ENCODE measurements at regions not wholly inside any gene's neighbourhood (a gene's known extent, or its start where the extent isn't known, plus 50 kb on each side); places are given as distances from the start of the nearest gene placed in this dataset.

DNA sequence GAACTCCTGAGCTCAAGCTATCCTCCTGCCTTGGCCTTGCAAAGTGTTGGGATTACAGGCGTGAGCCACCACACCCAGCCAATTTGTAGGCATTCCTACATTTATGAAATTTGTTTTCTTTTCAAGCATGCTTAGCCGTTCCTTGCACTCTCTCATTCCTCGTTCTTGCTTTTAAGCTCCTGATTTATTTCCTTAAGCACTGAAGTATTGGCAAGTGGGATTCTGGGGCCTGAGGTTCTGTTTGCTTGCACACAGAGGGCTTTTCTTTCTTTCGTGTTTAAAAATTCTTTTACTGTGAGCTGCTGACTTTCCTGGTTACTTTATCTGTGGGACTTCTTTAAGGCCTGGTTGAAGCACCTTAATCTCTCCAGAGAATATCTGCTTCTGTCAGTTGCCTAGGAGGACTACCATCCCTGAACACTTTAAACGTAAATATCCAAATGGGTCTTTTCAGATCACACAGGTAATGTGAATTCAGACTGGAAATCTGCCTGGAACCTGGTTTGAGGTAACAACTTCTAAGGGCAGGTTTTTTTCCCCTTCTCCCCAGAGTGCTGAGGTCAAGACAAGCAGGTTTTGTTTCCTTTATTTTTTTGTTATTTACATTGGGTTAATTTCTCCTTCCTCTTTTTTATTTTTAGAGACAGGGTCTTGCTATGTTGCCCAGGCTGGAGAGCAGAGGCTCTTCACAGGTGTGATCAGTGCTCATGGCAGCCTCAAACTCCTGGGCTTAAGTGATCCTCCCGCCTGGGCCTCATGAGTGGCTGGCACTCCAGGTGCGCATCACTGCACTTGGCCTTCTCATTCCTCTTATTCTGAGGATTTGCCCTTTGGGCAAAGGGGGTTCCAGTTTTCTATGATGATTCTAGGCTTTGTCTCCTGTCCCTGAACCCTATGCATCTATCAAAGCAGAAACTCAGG is 102.9 kb downstream of the PFKFB3 start:
- no peak for DNase-seq

DNA sequence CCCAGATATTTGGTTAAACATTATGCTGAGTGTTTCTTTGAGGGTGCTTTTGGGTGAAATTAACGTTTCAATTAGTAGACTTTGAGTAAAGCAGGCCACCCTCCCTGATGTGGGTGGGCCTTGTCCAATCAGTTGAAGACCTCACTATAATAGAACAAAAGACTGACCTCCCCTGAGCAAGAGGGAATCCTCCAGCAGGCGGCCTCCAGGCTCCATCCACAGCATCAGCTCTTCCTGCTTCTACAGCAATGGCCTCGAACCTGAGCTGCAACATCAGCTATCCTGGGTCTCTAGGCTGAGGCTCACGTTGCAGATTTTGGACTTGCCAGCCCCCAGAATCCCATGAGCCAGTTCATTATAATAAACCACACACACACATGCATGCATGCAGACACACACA is 104.2 kb downstream of the PFKFB3 start:
- no peak for DNase-seq

DNA sequence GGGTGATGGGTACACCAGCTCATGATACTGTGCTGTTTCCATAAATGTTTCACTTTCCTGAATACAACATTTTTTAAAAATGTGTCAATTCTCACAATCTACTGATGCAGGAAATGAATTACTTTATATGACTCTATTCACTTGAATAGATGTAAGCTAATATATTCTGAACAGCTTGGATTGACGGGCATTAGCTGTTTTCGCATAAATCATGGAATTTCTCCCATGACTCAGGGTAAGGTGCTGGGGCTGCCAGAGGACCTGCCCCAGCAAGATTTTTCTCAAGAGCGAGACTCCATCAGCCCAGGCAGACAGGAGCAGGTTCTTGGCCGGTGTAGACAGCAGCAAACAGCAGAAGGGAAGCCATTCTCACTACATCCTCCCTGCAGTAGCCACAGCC is 107.1 kb downstream of the PFKFB3 start:
- no peak for DNase-seq

DNA sequence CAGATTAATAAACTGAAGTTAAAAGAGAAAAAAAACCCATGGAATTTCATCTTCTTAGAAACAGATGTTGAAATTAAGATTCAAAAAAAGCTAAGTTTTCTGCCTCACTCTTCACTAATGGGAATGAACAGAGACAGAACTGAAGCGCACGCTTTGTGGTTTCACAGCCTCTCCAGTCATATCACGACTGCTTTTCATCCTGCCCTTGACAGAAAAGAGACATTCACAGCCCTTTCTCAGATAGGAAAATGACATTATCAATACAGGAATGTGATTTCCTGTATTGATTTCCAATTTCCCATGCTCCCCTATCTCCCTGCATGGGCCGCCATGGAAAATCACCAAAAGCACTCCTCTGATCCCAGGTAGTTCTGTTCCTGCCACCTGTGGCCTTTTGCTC is 108.2 kb downstream of the PFKFB3 start:
- DNase-seq, result no peak

DNA sequence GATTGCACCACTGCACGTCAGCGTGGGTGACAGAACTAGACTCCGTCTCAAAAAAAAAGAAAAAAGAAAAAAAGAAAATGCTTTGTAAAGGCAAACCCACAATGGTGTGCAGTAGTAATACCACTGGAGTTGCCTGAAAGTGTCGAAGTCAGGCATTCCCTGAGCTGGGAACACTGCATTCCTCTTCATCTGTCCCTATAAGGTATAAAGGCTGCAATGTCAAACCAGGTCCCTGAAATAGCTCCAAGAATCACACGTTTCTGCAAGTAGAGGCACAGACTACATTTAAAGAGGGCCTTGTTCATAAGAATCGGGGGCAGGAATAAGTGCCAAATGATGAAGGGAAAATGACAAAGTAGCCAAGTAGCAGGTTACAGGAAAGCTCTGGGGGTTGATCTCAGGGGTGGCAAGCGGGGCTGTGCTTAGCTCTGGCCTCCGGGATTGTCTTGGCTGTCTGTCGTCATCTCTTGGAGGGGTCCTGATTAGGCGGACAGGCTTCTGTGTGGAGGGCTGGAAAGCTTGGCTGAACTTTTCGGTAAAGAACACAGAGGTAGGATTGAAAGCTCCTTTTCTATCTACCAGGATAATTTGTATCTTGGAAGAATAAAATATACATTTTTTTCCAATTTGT is 109.1 kb downstream of the PFKFB3 start:
- no peak for DNase-seq

DNA sequence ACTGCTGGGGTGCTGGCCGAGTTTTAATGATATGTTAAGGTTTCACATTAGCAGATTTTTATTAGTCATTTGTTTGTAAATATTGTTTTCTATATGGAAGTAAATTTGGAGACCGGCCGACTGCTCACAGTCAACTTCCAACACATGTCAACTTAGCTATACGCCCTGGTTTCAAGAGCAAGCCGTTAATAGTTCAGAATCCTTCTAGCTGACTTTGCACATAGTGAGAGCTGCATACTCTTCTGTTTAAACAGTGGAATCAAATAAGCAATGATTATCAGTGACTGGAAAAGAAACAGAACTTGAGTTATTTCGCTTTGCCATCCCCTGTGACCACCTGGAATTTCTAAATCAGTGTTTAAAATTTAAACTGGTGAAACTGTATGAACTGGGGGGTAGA is 109.9 kb downstream of the PFKFB3 start:
- no peak for DNase-seq

DNA sequence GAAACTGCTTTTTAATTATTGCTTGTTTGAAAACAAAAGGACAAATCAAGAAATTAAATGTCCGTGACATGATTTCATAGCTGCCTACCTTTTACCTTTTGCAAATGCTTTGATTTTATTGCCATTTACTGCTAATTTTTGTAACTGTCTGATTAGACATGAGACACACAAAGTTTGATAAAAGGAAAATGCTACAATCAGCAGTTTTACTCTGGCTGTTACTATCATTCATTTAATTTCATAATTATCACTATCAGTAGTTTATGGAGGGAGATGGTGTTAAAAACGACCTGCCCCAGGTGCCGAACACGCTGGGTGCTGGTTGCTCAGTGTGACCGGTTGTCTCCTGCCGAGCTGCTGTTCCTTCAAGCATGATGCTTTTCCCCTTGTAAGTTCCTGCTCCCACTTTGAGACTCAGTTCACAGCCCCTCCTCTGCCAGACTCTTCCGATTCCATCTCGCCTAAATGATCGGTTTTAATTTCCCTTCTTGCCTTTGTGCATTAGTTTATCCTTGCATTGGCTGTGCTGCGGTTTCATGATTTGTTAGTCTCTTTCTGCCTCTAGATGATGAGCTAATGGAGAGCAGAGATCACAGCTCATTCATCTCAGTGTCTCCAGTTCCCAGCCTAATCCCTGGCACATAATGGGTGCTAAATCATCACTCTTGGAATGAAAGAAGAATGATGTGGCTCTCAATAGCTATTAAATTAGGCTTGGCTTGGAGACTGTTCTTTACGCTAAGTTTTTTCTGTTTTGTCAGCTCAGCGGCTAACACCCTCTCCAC is 110.6 kb downstream of the PFKFB3 start:
- peak; percentile 88 for DNase-seq

DNA sequence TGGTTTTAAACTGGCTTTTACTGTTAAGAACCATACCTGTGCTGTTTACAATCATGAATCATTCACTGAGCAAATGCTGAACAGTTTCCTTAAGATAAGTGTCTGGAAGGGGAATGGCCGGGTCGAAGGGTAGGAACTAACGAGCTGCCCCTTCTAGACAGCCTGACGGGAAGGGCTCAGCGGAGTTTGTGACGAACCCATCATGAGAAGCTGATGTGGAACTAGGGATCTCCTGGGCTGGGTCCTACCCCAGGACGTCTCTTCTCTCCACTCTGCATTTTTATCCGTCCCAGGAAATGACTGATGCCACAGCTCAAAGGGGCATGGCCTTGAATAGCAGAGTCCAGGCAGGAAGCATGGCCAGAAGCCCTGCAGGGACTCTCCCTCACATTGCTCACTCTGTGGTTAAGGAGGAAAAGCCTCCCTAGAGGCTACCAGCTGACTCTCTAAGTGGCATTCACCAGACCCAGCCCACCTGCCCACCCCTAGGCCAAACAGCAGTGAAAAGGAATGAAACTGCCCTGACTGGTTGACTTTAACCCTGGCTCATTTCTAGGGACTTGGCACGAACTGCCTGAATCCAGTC is 112.0 kb downstream of the PFKFB3 start:
- DNase-seq, result no peak

DNA sequence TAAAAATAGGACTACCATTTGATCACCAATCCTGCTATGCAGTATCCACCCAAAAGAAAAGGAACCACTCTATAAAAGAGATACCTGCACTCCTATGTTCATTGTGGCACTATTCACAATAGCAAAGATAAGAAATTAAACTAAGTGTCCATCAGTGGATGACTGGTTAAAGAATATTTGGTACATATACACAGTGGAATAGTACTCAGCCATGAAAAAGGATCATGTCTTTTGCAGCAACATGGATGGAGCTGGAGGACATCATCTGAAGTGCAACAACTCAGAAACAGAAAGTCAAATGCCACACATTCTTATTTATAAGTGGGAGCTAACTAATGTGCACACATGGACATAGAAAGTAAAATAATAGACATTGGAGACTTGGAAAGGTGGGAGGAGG is 116.4 kb downstream of the PFKFB3 start:
- no peak for DNase-seq

DNA sequence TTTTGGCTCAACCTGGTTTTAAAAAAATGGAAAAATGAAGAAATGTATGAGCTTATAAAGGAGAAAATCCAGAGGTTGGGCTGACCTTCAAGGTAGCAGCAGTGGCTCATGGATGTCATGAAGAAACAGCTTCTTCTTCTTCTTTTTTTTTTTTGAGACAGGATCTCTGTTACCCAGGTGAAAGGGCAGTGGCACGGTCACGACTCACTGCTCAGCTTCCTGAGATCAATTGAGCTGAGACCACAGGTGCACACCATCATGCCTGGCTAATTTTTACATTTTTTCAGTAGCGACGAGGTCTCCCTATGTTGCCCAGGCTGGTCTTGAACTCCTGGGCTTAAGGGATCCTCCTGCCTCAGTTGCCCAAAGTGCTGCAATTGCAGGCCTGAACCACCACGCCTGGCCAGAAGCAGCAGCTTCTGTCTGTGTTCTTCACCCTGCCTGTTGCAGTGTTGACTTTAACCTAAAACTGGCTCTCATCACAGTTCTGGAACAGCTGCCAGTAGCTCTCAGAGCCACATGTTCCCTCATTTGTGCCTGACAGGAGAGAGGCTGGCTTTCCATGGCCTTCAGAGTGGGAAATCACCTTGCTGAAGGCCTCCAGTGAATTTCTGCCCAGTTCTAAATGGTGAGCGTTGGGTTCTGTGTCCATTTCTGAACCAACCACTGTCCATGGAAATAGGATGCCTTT is 117.7 kb downstream of the PFKFB3 start:
- DNase-seq, result no peak

DNA sequence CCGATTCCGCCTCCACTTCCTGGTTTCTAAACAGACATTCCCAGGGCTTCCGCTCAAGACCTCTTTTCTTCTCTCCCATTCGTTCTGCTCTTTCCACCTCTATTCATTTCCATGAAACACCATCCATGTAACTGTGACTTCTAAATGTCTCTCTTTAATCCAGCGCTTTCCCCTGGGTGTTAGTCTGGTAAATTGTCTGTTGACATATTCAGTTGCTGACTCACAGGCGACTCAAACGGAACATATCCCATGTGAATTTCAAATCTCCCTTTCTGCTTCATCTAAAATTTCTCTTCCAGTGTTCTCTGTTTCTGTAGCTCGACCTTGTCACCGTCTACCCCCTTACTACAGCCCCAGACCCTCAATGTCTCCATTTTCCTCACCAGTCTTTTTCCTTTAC is 119.1 kb downstream of the PFKFB3 start:
- peak; percentile 78 for DNase-seq

DNA sequence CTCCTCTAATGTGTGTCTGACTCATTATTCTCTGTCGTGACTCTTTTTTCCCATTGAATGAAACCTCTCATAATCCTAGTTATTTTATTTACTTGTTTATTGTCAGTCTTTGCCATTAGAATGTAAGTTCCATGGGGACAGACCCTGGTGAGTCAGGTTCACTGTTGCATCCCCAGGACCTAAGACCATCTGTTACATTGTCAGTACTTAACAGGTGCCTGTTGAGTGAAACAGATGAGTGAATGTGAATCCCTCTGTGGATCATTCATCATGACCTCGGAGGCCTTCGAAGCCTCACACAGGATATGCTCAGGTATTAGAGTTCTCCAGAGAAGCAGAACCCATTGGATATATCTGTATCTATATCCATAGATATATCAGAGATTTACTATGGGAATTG is 120.1 kb downstream of the PFKFB3 start:
- no peak for DNase-seq

DNA sequence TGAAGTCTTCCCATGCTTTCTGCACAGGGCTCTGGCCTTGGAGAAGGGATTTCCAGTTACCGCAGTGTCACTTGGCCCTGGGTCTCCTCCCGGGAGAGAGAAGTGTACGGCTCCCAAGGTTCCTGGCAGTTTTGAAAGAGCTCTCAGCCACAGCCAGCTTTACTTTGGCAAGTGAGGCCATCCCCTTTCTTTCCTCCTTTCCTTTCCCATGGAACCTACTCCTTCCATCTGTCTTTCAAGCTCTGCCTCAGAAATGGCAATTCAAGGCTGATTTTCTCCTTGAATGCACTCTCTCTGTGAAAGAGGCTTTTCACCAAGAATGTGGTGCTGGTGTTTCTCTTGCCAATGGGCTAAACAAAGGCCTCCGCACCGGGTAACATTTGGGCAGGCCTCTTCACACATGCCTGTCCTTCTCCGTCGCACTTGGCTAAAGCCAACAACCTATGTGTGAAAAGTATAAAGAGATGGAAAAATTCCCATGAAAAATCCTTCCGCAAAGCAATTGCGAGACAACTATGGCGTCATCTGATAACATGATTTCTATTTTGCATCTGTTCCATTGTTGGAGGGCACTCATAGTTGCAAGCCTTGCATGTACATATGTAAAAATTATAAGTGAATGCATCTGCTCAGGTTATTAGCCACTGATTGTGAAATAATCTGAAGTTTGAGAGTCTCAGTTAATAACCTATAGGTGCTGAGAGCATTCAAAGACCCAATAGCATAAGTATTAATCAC is 125.4 kb downstream of the PFKFB3 start:
- no peak for DNase-seq

DNA sequence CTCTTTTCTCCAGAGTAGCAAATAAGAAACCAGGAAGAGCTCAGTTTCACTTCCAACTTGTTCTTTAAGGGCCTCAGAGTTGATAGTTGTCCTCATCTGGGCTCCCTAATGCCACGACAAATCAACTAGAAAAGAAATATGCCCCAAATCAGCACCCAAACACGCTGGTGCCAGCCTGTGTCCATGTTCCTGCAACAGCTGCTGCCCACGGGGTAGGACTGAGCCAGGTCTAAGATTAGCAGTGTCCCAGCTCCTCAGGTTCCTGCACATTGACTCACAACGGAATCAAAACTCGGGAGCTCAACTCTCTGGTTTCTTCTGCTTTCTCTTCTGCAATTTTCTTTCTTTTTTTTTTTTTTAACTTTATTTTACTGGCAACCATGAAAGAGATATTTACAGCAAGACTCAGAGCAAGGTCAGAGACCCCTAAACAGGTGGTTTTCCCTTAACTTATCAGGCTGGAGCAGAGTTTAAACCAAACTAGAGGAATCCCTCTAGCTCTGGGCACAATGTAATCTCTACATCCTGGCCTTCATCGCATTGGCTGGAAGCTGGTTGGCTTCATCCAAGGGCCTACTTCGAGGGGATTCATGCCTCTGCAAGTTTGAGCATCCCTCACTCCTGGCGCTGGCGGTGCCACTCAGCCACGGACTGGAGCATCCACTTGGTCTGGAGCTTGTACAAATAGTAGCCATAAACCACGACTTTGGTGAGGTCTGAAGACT is 126.1 kb downstream of the PFKFB3 start:
- DNase-seq, result no peak

DNA sequence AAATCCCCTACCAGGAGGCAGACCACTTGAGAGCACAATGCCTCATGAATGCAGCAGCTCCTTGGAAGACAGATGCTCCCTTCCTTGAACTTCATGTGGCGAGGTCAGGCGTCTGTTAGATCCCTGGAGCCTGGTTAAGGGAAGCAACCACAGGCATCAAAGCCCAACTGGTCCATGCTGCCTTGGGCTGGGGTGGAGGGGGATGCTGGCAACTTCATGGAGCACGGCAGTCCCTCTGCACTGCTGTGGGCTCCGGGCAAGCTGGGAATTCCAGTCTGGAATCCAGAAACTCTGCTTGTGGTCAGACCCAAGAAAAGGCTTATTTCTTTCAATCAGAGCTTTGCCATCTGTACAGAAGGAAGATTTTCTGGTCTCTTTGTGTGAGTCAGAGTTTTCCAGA is 130.4 kb downstream of the PFKFB3 start:
- DNase-seq, result no peak

DNA sequence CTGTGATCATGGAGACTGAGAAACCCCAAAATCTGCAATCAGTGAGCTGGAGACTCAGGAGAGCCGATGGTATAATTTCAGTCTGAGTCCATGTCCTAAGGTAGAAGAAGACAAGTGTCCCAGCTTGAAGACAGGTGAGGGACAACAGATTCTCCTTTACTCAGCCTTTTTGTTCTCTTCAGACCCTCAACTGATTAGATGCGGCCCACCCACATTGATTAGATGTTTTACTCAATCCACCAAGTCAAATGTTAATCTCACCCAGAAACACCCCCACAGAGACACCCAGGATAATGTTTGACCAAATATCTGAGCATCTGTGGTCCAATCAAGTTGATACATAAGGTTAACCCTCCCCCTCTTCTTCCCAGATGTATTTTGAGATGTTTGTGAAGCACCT is 131.2 kb downstream of the PFKFB3 start:
- no peak for DNase-seq

DNA sequence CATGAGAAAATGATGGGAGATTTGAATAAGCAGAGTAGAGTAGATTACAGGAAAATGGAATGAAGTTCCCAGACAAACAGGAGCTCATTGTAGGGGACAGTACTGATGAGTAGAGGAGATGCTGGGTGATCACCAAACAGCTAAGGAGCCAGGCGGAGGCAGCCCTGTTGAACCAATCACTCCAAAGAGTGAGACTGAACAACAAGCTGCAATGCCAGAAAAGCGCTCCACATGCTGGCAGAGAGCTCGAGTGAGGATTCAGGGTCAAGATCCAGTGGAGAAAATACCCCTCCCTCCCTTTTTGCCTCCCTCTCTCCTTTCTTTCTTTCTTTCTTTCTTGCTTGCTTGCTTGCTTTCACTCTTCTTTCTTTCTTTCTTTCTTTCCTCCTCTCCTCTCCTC is 133.3 kb downstream of the PFKFB3 start:
- DNase-seq, result no peak

DNA sequence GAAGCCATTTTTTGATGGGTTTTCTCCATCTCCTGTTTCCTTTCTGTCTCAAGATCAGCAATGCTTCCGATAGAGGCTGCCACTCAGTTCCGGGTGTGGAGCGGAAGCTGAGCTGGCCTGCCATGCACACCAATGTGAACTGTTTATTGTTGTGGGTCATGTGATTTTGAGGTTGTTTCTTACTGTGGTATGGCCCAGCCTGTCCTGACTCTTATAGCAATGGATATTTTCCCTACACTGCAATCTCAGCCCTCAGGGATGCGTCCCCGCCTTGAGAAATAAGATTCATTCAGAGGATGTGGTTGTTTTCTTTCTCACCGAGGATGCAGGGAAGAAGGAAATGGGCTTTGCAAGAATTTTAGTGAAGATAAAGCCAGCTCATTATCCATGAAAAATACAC is 134.7 kb downstream of the PFKFB3 start:
- DNase-seq, result no peak

DNA sequence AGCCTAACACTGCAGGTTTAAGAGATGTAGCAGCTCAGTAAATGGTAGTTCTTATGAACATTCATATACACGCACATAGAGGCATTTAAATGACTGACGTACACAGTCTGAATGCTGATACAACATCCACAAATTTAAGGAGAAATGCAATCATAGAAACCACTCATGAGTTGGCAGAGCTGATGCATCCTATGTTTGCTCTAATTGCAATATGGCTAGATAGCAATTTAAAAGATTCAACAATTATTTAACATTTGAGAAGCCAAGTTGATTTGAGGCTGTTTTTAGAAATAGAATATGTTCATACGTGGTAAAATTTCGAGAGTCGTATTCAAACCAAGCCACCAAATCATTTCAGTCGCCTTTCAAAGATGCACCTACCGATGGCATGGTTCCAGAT is 135.6 kb downstream of the PFKFB3 start:
- no peak for DNase-seq

DNA sequence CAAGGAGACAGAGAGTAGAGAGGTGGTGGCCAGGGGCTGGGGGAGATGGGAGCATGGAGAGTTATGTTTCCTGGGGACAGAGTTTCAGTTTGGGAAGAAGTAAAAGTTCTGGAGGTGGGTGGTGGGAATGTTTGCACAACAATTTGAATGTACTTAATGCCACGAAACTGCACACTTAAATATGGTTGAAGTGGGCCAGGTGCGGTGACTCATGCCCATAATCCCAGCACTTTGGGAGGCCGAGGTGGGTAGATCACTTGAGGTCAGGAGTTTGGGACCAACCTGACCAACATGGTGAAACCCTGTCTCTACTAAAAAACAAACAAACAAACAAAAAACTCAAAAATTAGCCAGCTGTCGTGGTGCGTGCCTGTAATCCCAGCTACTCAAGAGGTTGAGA is 137.2 kb downstream of the PFKFB3 start:
- no peak for DNase-seq

DNA sequence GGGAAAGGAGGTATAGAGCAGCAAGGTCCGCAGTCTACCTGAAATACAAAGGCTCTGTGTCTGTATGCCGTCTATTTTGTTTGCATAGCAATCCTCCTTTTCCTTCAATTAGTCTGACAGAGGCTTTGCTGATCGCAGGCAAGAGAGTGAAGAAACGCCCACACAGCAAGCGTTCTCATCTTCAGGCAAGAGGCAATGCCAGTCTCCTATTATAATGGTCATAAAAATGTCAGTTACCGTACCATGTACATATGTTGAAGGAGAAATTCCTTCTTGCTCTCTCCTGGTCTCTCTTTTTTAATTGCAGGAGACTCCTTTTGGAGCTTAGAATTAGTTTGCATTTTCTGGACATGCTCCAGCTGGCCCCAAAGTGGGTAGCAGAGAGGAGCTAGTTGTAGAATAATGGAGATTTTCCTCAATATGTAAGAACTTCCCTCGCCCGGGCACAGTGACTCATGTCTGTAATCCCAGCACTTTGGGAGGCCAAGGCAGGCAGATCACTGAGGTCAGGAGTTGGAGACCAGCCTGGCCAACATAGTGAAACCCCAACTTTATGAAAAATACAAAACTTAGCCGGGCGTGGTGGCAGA is 139.5 kb downstream of the PFKFB3 start:
- no peak for DNase-seq
